ENCODE measurements at regions not wholly inside any gene's neighbourhood (a gene's known extent, or its start where the extent isn't known, plus 50 kb on each side); places are given as distances from the start of the nearest gene placed in this dataset.

DNA sequence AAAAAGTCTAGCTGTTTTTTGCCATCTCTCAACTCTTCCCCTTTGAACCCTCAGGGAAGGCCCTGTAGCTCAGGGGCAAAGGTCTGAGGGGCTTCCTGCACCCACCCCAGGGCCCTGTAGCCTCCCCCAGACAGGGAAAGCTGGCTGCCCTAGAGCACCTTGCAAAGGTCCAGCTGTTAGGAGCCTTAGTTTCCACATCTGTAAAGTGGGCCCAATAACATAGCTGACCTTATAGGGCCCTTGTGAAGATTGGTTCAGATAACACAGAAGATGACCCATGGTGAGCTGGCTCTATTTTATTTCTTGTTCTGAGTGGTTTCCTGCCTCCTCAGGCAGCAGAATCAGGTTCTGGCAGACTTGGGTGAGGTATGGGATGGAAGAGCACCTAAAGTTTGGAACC, 55.2 kb upstream of the SMAD6 start:
- Histone ChIP-seq H3K9me3 (ENCODE audit: control insufficient read depth in 3 of 3, low read length in 3 of 3) (no peaks in the 10 kb centered on the region), H3K4me1 (ENCODE audit: control insufficient read depth in 3 of 3, insufficient read depth in 3 of 3, low read length in 3 of 3) (peaks cover 3 to 14% (median 9%) of the 10 kb centered on the region in 3 donors), H3K36me3 (ENCODE audit: control insufficient read depth in 3 of 3, insufficient read depth in 3 of 3, low read length in 3 of 3) (no peaks in the 10 kb centered on the region), H3K27ac (ENCODE audit: low read depth, low read length) (no peak overlapping the region), H3K4me3 (ENCODE audit: low read length in 3 of 3) (no peak overlapping the region), H3K27me3 (ENCODE audit: control insufficient read depth in 3 of 3, insufficient read depth in 3 of 3, low read length in 3 of 3) (peaks cover 0 to 6% (median 0%) of the 10 kb centered on the region in 3 donors), H3K9ac (ENCODE audit: low read depth in 1 of 3, low read length in 3 of 3) (no peak overlapping the region)

DNA sequence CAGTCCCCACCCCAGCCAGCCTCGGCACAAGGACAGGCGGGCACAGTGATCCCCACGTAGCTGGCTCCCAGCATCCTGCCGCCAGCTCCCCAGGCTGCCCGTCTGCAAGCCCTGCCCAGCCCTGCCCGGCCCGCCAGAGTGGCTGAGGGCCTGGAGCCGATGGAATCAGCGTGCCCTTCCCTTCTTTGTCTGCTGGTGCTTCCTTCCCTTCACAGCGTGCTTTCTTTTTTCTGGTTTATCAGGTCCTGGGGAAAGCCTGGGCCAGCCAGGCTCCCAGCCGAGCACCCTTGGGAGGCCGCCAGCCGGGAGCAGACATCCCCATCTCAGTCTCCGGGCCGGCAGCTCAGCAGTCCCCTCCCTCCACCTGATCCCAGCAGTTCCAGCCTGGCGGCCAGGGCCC, 54.7 kb upstream of the SMAD6 start:
- H3K36me3 ChIP-seq (ENCODE audit: control insufficient read depth in 3 of 3, insufficient read depth in 3 of 3, low read length in 3 of 3) = no peaks in the 10 kb centered on the region
- peaks cover 0 to 6% (median 0%) of the 10 kb centered on the region in 3 donors for H3K27me3 ChIP-seq (ENCODE audit: control insufficient read depth in 3 of 3, insufficient read depth in 3 of 3, low read length in 3 of 3)
- no peak overlapping the region for H3K4me3 ChIP-seq (ENCODE audit: low read length in 3 of 3)
- H3K9ac ChIP-seq (ENCODE audit: low read depth in 1 of 3, low read length in 3 of 3) = no peak overlapping the region
- H3K4me1 ChIP-seq (ENCODE audit: control insufficient read depth in 3 of 3, insufficient read depth in 3 of 3, low read length in 3 of 3) = peaks cover 3 to 14% (median 9%) of the 10 kb centered on the region in 3 donors
- H3K27ac ChIP-seq (ENCODE audit: low read depth, low read length) = no peak overlapping the region
- H3K9me3 ChIP-seq (ENCODE audit: control insufficient read depth in 3 of 3, low read length in 3 of 3) = no peaks in the 10 kb centered on the region

DNA sequence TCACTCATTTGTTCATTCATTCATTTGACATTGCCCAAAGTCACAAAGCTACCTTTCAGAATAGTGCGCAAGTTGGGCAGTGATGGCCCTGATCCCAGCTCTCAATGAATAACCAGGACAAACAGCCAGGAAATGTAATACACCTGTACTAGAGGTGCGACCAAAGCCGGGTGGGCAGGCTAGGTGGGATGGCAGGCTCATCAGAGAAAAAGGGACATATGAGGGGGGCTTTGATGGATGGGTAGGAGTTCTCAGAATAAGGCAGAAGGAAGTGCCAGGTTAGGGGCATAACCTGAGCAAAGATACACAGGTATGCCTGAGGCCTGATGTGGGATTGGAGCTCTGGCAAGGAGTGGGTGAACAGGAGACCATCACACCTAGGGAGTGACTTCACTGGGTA, 53.4 kb upstream of the SMAD6 start:
- Histone ChIP-seq H3K9ac (ENCODE audit: low read depth in 1 of 3, low read length in 3 of 3) (no peak overlapping the region), H3K27me3 (ENCODE audit: control insufficient read depth in 3 of 3, insufficient read depth in 3 of 3, low read length in 3 of 3) (peaks cover 0 to 6% (median 0%) of the 10 kb centered on the region in 3 donors), H3K27ac (ENCODE audit: low read depth, low read length) (no peak overlapping the region), H3K9me3 (ENCODE audit: control insufficient read depth in 3 of 3, low read length in 3 of 3) (no peaks in the 10 kb centered on the region), H3K4me3 (ENCODE audit: low read length in 3 of 3) (no peak overlapping the region), H3K36me3 (ENCODE audit: control insufficient read depth in 3 of 3, insufficient read depth in 3 of 3, low read length in 3 of 3) (no peaks in the 10 kb centered on the region), H3K4me1 (ENCODE audit: control insufficient read depth in 3 of 3, insufficient read depth in 3 of 3, low read length in 3 of 3) (peaks cover 3 to 14% (median 9%) of the 10 kb centered on the region in 3 donors)

- H3K4me3 ChIP-seq (ENCODE audit: low read length in 3 of 3) = no peak overlapping the region
- no peaks in the 10 kb centered on the region for H3K36me3 ChIP-seq (ENCODE audit: control insufficient read depth in 3 of 3, insufficient read depth in 3 of 3, low read length in 3 of 3)
- H3K9me3 ChIP-seq (ENCODE audit: control insufficient read depth in 3 of 3, low read length in 3 of 3) = no peaks in the 10 kb centered on the region
- H3K4me1 ChIP-seq (ENCODE audit: control insufficient read depth in 3 of 3, insufficient read depth in 3 of 3, low read length in 3 of 3) = peaks cover 3 to 14% (median 9%) of the 10 kb centered on the region in 3 donors
- H3K9ac ChIP-seq (ENCODE audit: low read depth in 1 of 3, low read length in 3 of 3) = no peak overlapping the region
- no peak overlapping the region for H3K27ac ChIP-seq (ENCODE audit: low read depth, low read length)
- H3K27me3 ChIP-seq (ENCODE audit: control insufficient read depth in 3 of 3, insufficient read depth in 3 of 3, low read length in 3 of 3) = peaks cover 0 to 7% (median 0%) of the 10 kb centered on the region in 3 donors
Observed at GRCh38 chr15:66649235-66649984, 52.6 kb upstream of the SMAD6 start.

- Histone ChIP-seq H3K27ac (ENCODE audit: low read depth, low read length) (no peak overlapping the region), H3K27me3 (ENCODE audit: control insufficient read depth in 3 of 3, insufficient read depth in 3 of 3, low read length in 3 of 3) (peaks cover 0 to 10% (median 0%) of the 10 kb centered on the region in 3 donors), H3K36me3 (ENCODE audit: control insufficient read depth in 3 of 3, insufficient read depth in 3 of 3, low read length in 3 of 3) (no peaks in the 10 kb centered on the region), H3K9ac (ENCODE audit: low read depth in 1 of 3, low read length in 3 of 3) (no peak overlapping the region), H3K9me3 (ENCODE audit: control insufficient read depth in 3 of 3, low read length in 3 of 3) (no peaks in the 10 kb centered on the region), H3K4me3 (ENCODE audit: low read length in 3 of 3) (no peak overlapping the region), H3K4me1 (ENCODE audit: control insufficient read depth in 3 of 3, insufficient read depth in 3 of 3, low read length in 3 of 3) (peaks cover 3 to 15% (median 9%) of the 10 kb centered on the region in 3 donors)
Observed at GRCh38 chr15:66650433-66650832, 51.6 kb upstream of the SMAD6 start.

DNA sequence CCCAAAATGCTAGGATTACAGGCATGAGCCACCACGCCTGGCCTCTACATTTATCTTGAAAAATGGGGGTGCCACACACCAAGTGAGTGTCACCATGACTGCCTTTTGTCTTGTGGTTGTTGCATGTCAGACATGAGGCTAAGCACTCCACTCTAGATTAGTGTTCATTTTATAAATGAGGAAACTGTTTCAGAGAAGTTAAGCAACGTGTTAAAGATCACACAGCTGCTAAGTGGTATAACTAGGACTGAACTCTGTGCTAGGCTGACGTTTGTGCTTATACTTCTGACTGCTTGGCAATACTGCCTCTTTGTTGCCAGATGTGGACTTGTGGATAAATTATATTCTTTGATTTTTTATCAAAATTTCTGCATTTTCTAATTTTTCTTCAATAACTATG, 50.8 kb upstream of the SMAD6 start:
- H3K4me1 ChIP-seq (ENCODE audit: control insufficient read depth in 3 of 3, insufficient read depth in 3 of 3, low read length in 3 of 3) = peaks cover 3 to 18% (median 14%) of the 10 kb centered on the region in 3 donors
- H3K36me3 ChIP-seq (ENCODE audit: control insufficient read depth in 3 of 3, insufficient read depth in 3 of 3, low read length in 3 of 3) = no peaks in the 10 kb centered on the region
- H3K9me3 ChIP-seq (ENCODE audit: control insufficient read depth in 3 of 3, low read length in 3 of 3) = no peaks in the 10 kb centered on the region
- H3K27me3 ChIP-seq (ENCODE audit: control insufficient read depth in 3 of 3, insufficient read depth in 3 of 3, low read length in 3 of 3) = peaks cover 0 to 10% (median 7%) of the 10 kb centered on the region in 3 donors
- no peak overlapping the region for H3K27ac ChIP-seq (ENCODE audit: low read depth, low read length)
- no peak overlapping the region for H3K4me3 ChIP-seq (ENCODE audit: low read length in 3 of 3)
- H3K9ac ChIP-seq (ENCODE audit: low read depth in 1 of 3, low read length in 3 of 3) = no peak overlapping the region

DNA sequence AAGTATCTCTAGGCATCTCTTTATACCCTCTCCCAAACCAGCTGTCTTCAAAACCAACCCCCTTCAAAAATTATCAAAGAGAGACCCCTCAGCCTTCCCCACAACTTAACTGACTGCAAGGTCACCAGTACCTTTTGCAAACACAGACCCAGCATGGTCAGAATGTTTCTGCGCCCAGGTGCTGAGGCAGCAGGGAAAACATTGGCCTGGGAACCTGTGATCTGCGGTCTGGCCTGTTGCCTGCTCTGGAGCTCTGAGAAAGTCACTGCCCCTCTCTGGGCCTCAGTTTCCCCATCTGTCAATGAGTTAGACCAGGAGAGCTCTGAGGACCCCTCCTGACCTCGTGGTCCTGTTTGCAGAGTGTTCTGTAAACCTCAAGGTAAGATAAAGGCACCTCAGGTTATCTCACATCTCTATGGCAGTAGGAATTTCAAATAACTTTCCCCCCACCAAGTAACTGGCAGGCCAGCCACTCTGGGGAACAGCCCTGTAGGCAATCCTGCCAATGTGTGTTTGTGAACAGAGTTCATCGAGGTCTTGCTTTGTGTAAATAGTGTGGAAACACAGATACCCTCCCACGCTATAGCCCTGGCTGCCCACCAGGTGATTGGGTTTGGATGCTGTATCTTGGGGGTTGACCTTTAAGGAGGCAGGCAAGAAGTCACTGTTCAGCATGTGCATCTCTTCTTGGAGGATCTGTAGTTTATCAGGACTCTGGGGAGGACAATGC, 50.0 kb upstream of the SMAD6 start:
- Histone ChIP-seq H3K4me3 (ENCODE audit: low read length in 3 of 3) (no peak overlapping the region), H3K4me1 (ENCODE audit: control insufficient read depth in 3 of 3, insufficient read depth in 3 of 3, low read length in 3 of 3) (peaks cover 3 to 16% (median 14%) of the 10 kb centered on the region in 3 donors), H3K36me3 (ENCODE audit: control insufficient read depth in 3 of 3, insufficient read depth in 3 of 3, low read length in 3 of 3) (no peaks in the 10 kb centered on the region), H3K9ac (ENCODE audit: low read depth in 1 of 3, low read length in 3 of 3) (no peak overlapping the region), H3K9me3 (ENCODE audit: control insufficient read depth in 3 of 3, low read length in 3 of 3) (no peaks in the 10 kb centered on the region), H3K27me3 (ENCODE audit: control insufficient read depth in 3 of 3, insufficient read depth in 3 of 3, low read length in 3 of 3) (peaks cover 0 to 10% (median 10%) of the 10 kb centered on the region in 3 donors), H3K27ac (ENCODE audit: low read depth, low read length) (no peak overlapping the region)

Data from skeletal muscle tissue (tissue), 3 donors.